Loucy (cell line): ENCODE measurements at regions not wholly inside any gene's neighbourhood (a gene's known extent, or its start where the extent isn't known, plus 50 kb on each side); places are given as distances from the start of the nearest gene placed in this dataset.

Source experiments
- H2AFZ ChIP-seq: fragments of 200-600 bp; sonication (generic); 2 replicates; pipeline ENCODE4 v1.6.0; 2016; ENCODE audit warnings: antibody characterized with exemption, mild to moderate bottlenecking, low read length, moderate library complexity
- H3F3A ChIP-seq: fragments of 200-600 bp; 2 replicates; pipeline ENCODE4 v1.6.0; 2016; ENCODE audit warnings: antibody characterized with exemption, low read depth, mild to moderate bottlenecking
- H3K27me3 ChIP-seq: fragments of 200-600 bp; sonication (generic); 2 replicates; pipeline ENCODE4 v1.6.1; 2014; ENCODE audit warnings: low read length, mild to moderate bottlenecking; ENCODE audit not compliant: insufficient read depth, poor library complexity, severe bottlenecking
- H3K36me3 ChIP-seq: fragments of 200-600 bp; sonication (generic); 2 replicates; pipeline ENCODE4 v1.6.1; 2016; ENCODE audit warnings: low read length; ENCODE audit not compliant: insufficient read depth
- H3K4me1 ChIP-seq: fragments of 200-600 bp; sonication (generic); 2 replicates; pipeline ENCODE4 v1.5.1; 2014; ENCODE audit warnings: low read length, mild to moderate bottlenecking; ENCODE audit not compliant: insufficient read depth, poor library complexity, severe bottlenecking
- H3K4me2 ChIP-seq: fragments of 200-600 bp; sonication (generic); 2 replicates; pipeline ENCODE4 v1.6.0; 2014; ENCODE audit warnings: antibody characterized with exemption, low read length, low read depth, mild to moderate bottlenecking; ENCODE audit not compliant: poor library complexity, severe bottlenecking
- H3K4me3 ChIP-seq: fragments of 200-600 bp; sonication (generic); 2 replicates; pipeline ENCODE4 v1.5.1; 2014; ENCODE audit warnings: low read length, mild to moderate bottlenecking, mixed read lengths; ENCODE audit not compliant: poor library complexity, severe bottlenecking
- H3K79me2 ChIP-seq: fragments of 200-600 bp; sonication (generic); 2 replicates; pipeline ENCODE4 v1.6.1; 2014; ENCODE audit warnings: low read length; ENCODE audit not compliant: insufficient read depth
- H3K9ac ChIP-seq: fragments of 200-600 bp; sonication (generic); 2 replicates; pipeline ENCODE4 v1.6.0; 2014; ENCODE audit warnings: mild to moderate bottlenecking, low read depth, low read length, moderate library complexity; ENCODE audit not compliant: poor library complexity, severe bottlenecking
- H3K9me2 ChIP-seq: fragments of 200-600 bp; sonication (generic); replicated peaks from 2 replicates; pipeline ENCODE4 v1.6.1; 2016; ENCODE audit warnings: low read depth, low read length, mixed read lengths
- H3K9me3 ChIP-seq: fragments of 200-600 bp; sonication (generic); 2 replicates; pipeline ENCODE4 v1.6.1; 2014; ENCODE audit warnings: mild to moderate bottlenecking, antibody characterized with exemption, low read length, low read depth; ENCODE audit not compliant: insufficient read depth
- H4K20me1 ChIP-seq: fragments of 200-600 bp; sonication (generic); 2 replicates; pipeline ENCODE4 v1.6.0; 2014; ENCODE audit warnings: antibody characterized with exemption, low read length, mild to moderate bottlenecking; ENCODE audit not compliant: insufficient read depth, poor library complexity, severe bottlenecking
- CTCF ChIP-seq: fragments of 200-600 bp; sonication (generic); conservative IDR thresholded peaks from 2 replicates; pipeline ENCODE4 v1.5.1; 2014; ENCODE audit warnings: mild to moderate bottlenecking, antibody characterized with exemption, low read length
- EZH2phosphoT487 ChIP-seq: fragments of 200-600 bp; IDR thresholded peaks from 2 replicates; pipeline ENCODE4 v1.6.1; 2018; ENCODE audit warnings: antibody characterized with exemption, mild to moderate bottlenecking, moderate library complexity, borderline replicate concordance

GRCh38 chr5:67974054-67974453, 241.5 kb upstream of the PIK3R1 start:
- Histone ChIP-seq H3K4me2 (no peak overlapping the region), H3K79me2 (no peaks in the 10 kb centered on the region), H3F3A (no peaks in the 10 kb centered on the region), H3K4me3 (no peak overlapping the region), H3K9me2 (no peaks in the 10 kb centered on the region), H3K27me3 (no peaks in the 10 kb centered on the region), H3K36me3 (no peaks in the 10 kb centered on the region), H3K9me3 (no peaks in the 10 kb centered on the region), H2AFZ (no peak overlapping the region), H3K9ac (no peak overlapping the region), H4K20me1 (no peaks in the 10 kb centered on the region), H3K4me1 (peaks cover 20% of the 10 kb centered on the region)
- TF ChIP-seq EZH2phosphoT487 (no peak), CTCF (no peak)

GRCh38 chr5:67971971-67972821, 243.4 kb upstream of the PIK3R1 start:
- Histone ChIP-seq H3K4me3 (no peak overlapping the region), H3K4me2 (no peak overlapping the region), H2AFZ (peak overlapping the region; percentile 61), H3K4me1 (peaks cover 15% of the 10 kb centered on the region), H3K9me2 (no peaks in the 10 kb centered on the region), H3K36me3 (no peaks in the 10 kb centered on the region), H3K79me2 (no peaks in the 10 kb centered on the region), H3F3A (no peaks in the 10 kb centered on the region), H3K27me3 (no peaks in the 10 kb centered on the region), H3K9ac (no peak overlapping the region), H4K20me1 (no peaks in the 10 kb centered on the region), H3K9me3 (no peaks in the 10 kb centered on the region)
- TF ChIP-seq CTCF (no peak), EZH2phosphoT487 (no peak)

- Histone ChIP-seq H3K9me3 (no peaks in the 10 kb centered on the region), H4K20me1 (no peaks in the 10 kb centered on the region), H3K36me3 (no peaks in the 10 kb centered on the region), H2AFZ (no peak overlapping the region), H3F3A (no peaks in the 10 kb centered on the region), H3K79me2 (no peaks in the 10 kb centered on the region), H3K9me2 (no peaks in the 10 kb centered on the region), H3K4me1 (peaks cover 13% of the 10 kb centered on the region), H3K4me3 (no peak overlapping the region), H3K27me3 (no peaks in the 10 kb centered on the region), H3K9ac (no peak overlapping the region), H3K4me2 (no peak overlapping the region)
- no peak for TF ChIP-seq CTCF
- no peak for TF ChIP-seq EZH2phosphoT487
Observed at GRCh38 chr5:67971223-67971830, 244.2 kb upstream of the PIK3R1 start.
